H9 (cell line): ENCODE measurements at regions not wholly inside any gene's neighbourhood (a gene's known extent, or its start where the extent isn't known, plus 50 kb on each side); places are given as distances from the start of the nearest gene placed in this dataset.
"Not testable (repeated sequence)": the region's sequence is repeated elsewhere in the genome, so short reads cannot be mapped to it uniquely, and the experiment has no call there.

ENCODE experiments used
- DNase-seq: peaks from one replicate; pipeline ENCODE4 v3.0.0-alpha.2; 2017
- H2AFZ ChIP-seq: one replicate; pipeline ENCODE4 v1.6.1; 2013; ENCODE audit warnings: mild to moderate bottlenecking, low read length, control low read depth, moderate library complexity
- H2AK5ac ChIP-seq: 2 replicates; pipeline ENCODE4 v1.6.1; 2013; ENCODE audit warnings: low read length, control low read depth, mixed read lengths; ENCODE audit not compliant: insufficient read length
- H2BK120ac ChIP-seq: one replicate; pipeline ENCODE4 v1.6.1; 2013; ENCODE audit warnings: low read depth, mild to moderate bottlenecking, low read length, control low read depth, inconsistent platforms; ENCODE audit not compliant: poor library complexity, severe bottlenecking
- H2BK12ac ChIP-seq: 2 replicates; pipeline ENCODE4 v1.6.1; 2013; ENCODE audit warnings: low read length, control low read depth, mixed read lengths, low read depth; ENCODE audit not compliant: insufficient read length
- H2BK15ac ChIP-seq: 2 replicates; pipeline ENCODE4 v1.6.1; 2013; ENCODE audit warnings: low read depth, low read length, control low read depth
- H2BK20ac ChIP-seq: one replicate; pipeline ENCODE4 v1.6.1; 2013; ENCODE audit warnings: low read depth, mild to moderate bottlenecking, low read length, control low read depth, inconsistent platforms; ENCODE audit not compliant: poor library complexity, severe bottlenecking
- H2BK5ac ChIP-seq: 2 replicates; pipeline ENCODE4 v1.6.1; 2013; ENCODE audit warnings: low read length, control low read depth, mixed read lengths; ENCODE audit not compliant: insufficient read length
- H3K14ac ChIP-seq: 2 replicates; pipeline ENCODE4 v1.6.1; 2013; ENCODE audit warnings: low read length, control low read depth; ENCODE audit not compliant: insufficient read depth
- H3K18ac ChIP-seq: 2 replicates; pipeline ENCODE4 v1.6.1; 2013; ENCODE audit warnings: low read depth, mild to moderate bottlenecking, mixed read lengths, low read length, control low read depth; ENCODE audit not compliant: insufficient read length
- H3K23ac ChIP-seq: 2 replicates; pipeline ENCODE4 v1.6.1; 2013; ENCODE audit warnings: low read length, control low read depth, mixed read lengths, low read depth; ENCODE audit not compliant: insufficient read length
- H3K23me2 ChIP-seq: 2 replicates; pipeline ENCODE4 v1.6.1; 2013; ENCODE audit warnings: low read depth, mild to moderate bottlenecking, mixed read lengths, low read length, control low read depth; ENCODE audit not compliant: insufficient read length, poor library complexity, severe bottlenecking
- H3K27ac ChIP-seq: 2 replicates; pipeline ENCODE4 v1.5.1; 2013; ENCODE audit warnings: low read length, control low read depth, mixed read lengths, low read depth; ENCODE audit not compliant: insufficient read length
- H3K27me3 ChIP-seq: 2 replicates; pipeline ENCODE4 v1.6.1; 2013; ENCODE audit warnings: low read length, control low read depth, inconsistent platforms; ENCODE audit not compliant: insufficient read depth
- H3K4ac ChIP-seq: 2 replicates; pipeline ENCODE4 v1.6.1; 2013; ENCODE audit warnings: low read depth, mild to moderate bottlenecking, control low read depth, inconsistent platforms, low read length, moderate library complexity
- H3K4me1 ChIP-seq: 2 replicates; pipeline ENCODE4 v1.6.1; 2013; ENCODE audit warnings: low read length, control low read depth, inconsistent platforms; ENCODE audit not compliant: insufficient read depth
- H3K4me2 ChIP-seq: 2 replicates; pipeline ENCODE4 v1.6.1; 2013; ENCODE audit warnings: low read length, control low read depth, mixed read lengths; ENCODE audit not compliant: insufficient read length, insufficient read depth
- H3K56ac ChIP-seq: 2 replicates; pipeline ENCODE4 v1.6.1; 2013; ENCODE audit warnings: low read depth, mild to moderate bottlenecking, mixed read lengths, low read length, control low read depth; ENCODE audit not compliant: insufficient read length
- H3K79me1 ChIP-seq: 2 replicates; pipeline ENCODE4 v1.6.1; 2013; ENCODE audit warnings: low read depth, mild to moderate bottlenecking, moderate library complexity, low read length, control low read depth, inconsistent platforms; ENCODE audit not compliant: insufficient read depth, poor library complexity, severe bottlenecking
- H3K79me2 ChIP-seq: 2 replicates; pipeline ENCODE4 v1.6.1; 2013; ENCODE audit warnings: low read length, control low read depth, inconsistent platforms; ENCODE audit not compliant: insufficient read depth
- H3K9ac ChIP-seq: 2 replicates; pipeline ENCODE4 v1.6.1; 2013; ENCODE audit warnings: low read length, control low read depth, mixed read lengths; ENCODE audit not compliant: insufficient read length; ENCODE audit errors: extremely low read depth
- H3K9me3 ChIP-seq: one replicate; pipeline ENCODE4 v1.6.1; 2013; ENCODE audit warnings: low read depth, low read length, inconsistent platforms; ENCODE audit not compliant: control insufficient read depth
- H3T11ph ChIP-seq: one replicate; pipeline ENCODE4 v1.6.1; 2013; ENCODE audit warnings: mild to moderate bottlenecking, low read length, control low read depth, inconsistent platforms
- H4K20me1 ChIP-seq: one replicate; pipeline ENCODE4 v1.6.1; 2013; ENCODE audit not compliant: control insufficient read depth, insufficient read length, insufficient read depth
- H4K5ac ChIP-seq: 2 replicates; pipeline ENCODE4 v1.6.1; 2013; ENCODE audit warnings: low read depth, mild to moderate bottlenecking, mixed read lengths, low read length, control low read depth; ENCODE audit not compliant: insufficient read length
- H4K8ac ChIP-seq: replicated peaks from 2 replicates; pipeline ENCODE4 v1.6.1; 2013; ENCODE audit warnings: low read length, control low read depth, mixed read lengths, low read depth; ENCODE audit not compliant: insufficient read length
- H4K91ac ChIP-seq: 2 replicates; pipeline ENCODE4 v1.6.1; 2013; ENCODE audit warnings: low read depth, mild to moderate bottlenecking, moderate library complexity, mixed read lengths, low read length, control low read depth; ENCODE audit not compliant: insufficient read length
- H3K27ac Mint-ChIP-seq, 3 experiments: 2 replicates in 2 of 3; 3 replicates in 1 of 3; pipeline ENCODE4 v1.8.0; 2020 to 2021; ENCODE audit warnings: mixed read lengths in 3 of 3, mild to moderate bottlenecking in 1 of 3, moderate library complexity in 1 of 3
- H3K27me3 Mint-ChIP-seq: 2 replicates; pipeline ENCODE4 v1.8.0; 2021; ENCODE audit warnings: low read depth, mild to moderate bottlenecking, moderate library complexity, mixed read lengths
- H3K36me3 Mint-ChIP-seq, 3 experiments: 2 replicates in 2 of 3; 3 replicates in 1 of 3; pipeline ENCODE4 v1.8.0; 2020 to 2021; ENCODE audit warnings: low read depth in 3 of 3, mixed read lengths in 3 of 3; ENCODE audit not compliant: insufficient read depth in 1 of 3
- H3K4me1 Mint-ChIP-seq, 2 experiments: 2 replicates each; pipeline ENCODE4 v1.8.0; 2020; ENCODE audit warnings: mixed read lengths in 2 of 2
- H3K4me3 Mint-ChIP-seq, 2 experiments: 2 replicates in 1 of 2; 3 replicates in 1 of 2; pipeline ENCODE4 v1.8.0; 2020 to 2021; ENCODE audit warnings: mild to moderate bottlenecking in 2 of 2, mixed read lengths in 2 of 2, moderate library complexity in 1 of 2
- H3K9me3 Mint-ChIP-seq, 2 experiments: 2 replicates in 1 of 2; 3 replicates in 1 of 2; pipeline ENCODE4 v1.8.0; 2020; ENCODE audit warnings: mild to moderate bottlenecking in 2 of 2, mixed read lengths in 2 of 2, moderate library complexity in 1 of 2
- WGBS: extraction: QIAGEN DNeasy Blood & Tissue Kit; methylation state at CpG from one replicate; pipeline ENCODE4 v1.1.7; 2013; ENCODE audit warnings: missing lambda C conversion rate, low lambda C conversion rate, mixed read lengths; ENCODE audit not compliant: insufficient read length; ENCODE audit errors: extremely low coverage; 5-methylcytosine and 5-hydroxymethylcytosine counted together

GRCh38 chr21:5144731-5145130, 5376.7 kb upstream of the TPTE start:
- not testable (repeated sequence) for H3K27me3 Mint-ChIP-seq, H2BK20ac ChIP-seq, H3K79me1 ChIP-seq, H4K5ac ChIP-seq, H3K56ac ChIP-seq, H3K18ac ChIP-seq, H3K4ac ChIP-seq, H3K9ac ChIP-seq, H3K4me1 Mint-ChIP-seq, H3K23ac ChIP-seq, H3K36me3 Mint-ChIP-seq, H3K27me3 ChIP-seq, H4K20me1 ChIP-seq, DNase-seq, H3K9me3 Mint-ChIP-seq, H3K27ac ChIP-seq, H2BK120ac ChIP-seq, H3K23me2 ChIP-seq, H2AFZ ChIP-seq, H3K9me3 ChIP-seq, H3K27ac Mint-ChIP-seq, H4K8ac ChIP-seq, H2BK5ac ChIP-seq, H3K4me3 Mint-ChIP-seq, H2AK5ac ChIP-seq, H3K4me2 ChIP-seq, H2BK15ac ChIP-seq, H2BK12ac ChIP-seq, H3K79me2 ChIP-seq, H3K4me1 ChIP-seq, H4K91ac ChIP-seq, H3T11ph ChIP-seq, H3K14ac ChIP-seq
- WGBS = no CpG with 5 or more reads among the region's 15 CpGs
